ENCODE measurements at regions not wholly inside any gene's neighbourhood (a gene's known extent, or its start where the extent isn't known, plus 50 kb on each side); places are given as distances from the start of the nearest gene placed in this dataset.

GRCh38 chr3:43862992-43863805 lies 172.5 kb downstream of the ABHD5 start:
- H3K4me1 ChIP-seq = no peaks in the 10 kb centered on the region

GRCh38 chr3:43863966-43864933 lies 173.5 kb downstream of the ABHD5 start:
- Histone ChIP-seq H3K36me3 (no peaks in the 10 kb centered on the region), H3K4me1 (no peaks in the 10 kb centered on the region), H3K27ac (no peak overlapping the region), H3K9me3 (no peaks in the 10 kb centered on the region), H3K4me3 (no peak overlapping the region), H3K27me3 (ENCODE audit: low read depth) (peaks cover 2% of the 10 kb centered on the region)
- TF ChIP-seq, protein P1, sequence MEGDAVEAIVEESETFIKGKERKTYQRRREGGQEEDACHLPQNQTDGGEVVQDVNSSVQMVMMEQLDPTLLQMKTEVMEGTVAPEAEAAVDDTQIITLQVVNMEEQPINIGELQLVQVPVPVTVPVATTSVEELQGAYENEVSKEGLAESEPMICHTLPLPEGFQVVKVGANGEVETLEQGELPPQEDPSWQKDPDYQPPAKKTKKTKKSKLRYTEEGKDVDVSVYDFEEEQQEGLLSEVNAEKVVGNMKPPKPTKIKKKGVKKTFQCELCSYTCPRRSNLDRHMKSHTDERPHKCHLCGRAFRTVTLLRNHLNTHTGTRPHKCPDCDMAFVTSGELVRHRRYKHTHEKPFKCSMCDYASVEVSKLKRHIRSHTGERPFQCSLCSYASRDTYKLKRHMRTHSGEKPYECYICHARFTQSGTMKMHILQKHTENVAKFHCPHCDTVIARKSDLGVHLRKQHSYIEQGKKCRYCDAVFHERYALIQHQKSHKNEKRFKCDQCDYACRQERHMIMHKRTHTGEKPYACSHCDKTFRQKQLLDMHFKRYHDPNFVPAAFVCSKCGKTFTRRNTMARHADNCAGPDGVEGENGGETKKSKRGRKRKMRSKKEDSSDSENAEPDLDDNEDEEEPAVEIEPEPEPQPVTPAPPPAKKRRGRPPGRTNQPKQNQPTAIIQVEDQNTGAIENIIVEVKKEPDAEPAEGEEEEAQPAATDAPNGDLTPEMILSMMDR (IDR thresholded peaks at IDR 0.05) = no peak
- DNase-seq = no peak
- intact Hi-C loops (cut with DNase I) = no loop called here
- no peak for ATAC-seq

More at GRCh38 chr3:43862992-43863805, 172.5 kb downstream of the ABHD5 start:
- H3K4me3 ChIP-seq = no peak overlapping the region
- peaks cover 11% of the 10 kb centered on the region for H3K27me3 ChIP-seq (ENCODE audit: low read depth)
- no peaks in the 10 kb centered on the region for H3K9me3 ChIP-seq
- no peaks in the 10 kb centered on the region for H3K36me3 ChIP-seq
- ATAC-seq = no peak
- intact Hi-C loops (cut with DNase I) = no loop called here
- no peak for DNase-seq
- TF ChIP-seq, protein P1 (IDR thresholded peaks at IDR 0.05) = no peak
- no peak overlapping the region for H3K27ac ChIP-seq

GRCh38 chr3:43865351-43865750 lies 174.6 kb downstream of the ABHD5 start:
- no peaks in the 10 kb centered on the region for H3K36me3 ChIP-seq
- no peak for ATAC-seq
- intact Hi-C loops (cut with DNase I) = no loop called here
- TF ChIP-seq, protein P1 (IDR thresholded peaks at IDR 0.05) = no peak
- no peak overlapping the region for H3K27ac ChIP-seq
- no peaks in the 10 kb centered on the region for H3K27me3 ChIP-seq (ENCODE audit: low read depth)
- no peak for DNase-seq
- H3K4me1 ChIP-seq = peaks cover 8% of the 10 kb centered on the region
- H3K9me3 ChIP-seq = no peaks in the 10 kb centered on the region
- H3K4me3 ChIP-seq = no peak overlapping the region

DNA sequence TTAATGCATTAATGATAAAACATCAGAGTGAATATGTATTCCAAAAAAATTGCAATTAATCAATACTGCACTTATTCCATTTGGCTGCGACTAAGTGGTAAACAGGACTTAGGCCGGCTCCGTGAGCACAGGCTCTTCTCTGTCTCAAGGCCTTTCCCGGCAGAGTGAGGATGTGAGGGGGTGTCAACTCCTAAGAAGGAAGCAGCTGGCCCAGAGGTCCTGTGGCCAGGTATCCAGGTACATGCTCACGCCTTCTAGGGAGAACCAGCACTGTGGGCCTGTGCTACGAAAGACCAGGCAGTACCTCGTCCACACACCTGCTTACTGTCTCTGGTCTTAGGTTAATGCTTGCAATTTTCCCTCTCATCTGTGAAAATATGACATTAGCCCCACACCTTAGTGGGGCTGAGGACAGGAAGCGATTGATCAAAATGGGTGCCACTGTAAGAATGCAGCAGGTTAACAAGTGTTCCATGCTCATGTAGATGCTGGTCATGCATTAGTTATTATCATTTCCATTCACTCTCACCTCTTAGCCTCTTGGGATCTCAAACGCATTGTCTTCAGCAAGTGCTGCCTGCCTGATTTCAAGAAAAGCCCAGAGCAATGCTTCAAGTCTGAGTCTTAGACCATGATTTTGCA lies 175.3 kb downstream of the ABHD5 start:
- peaks cover 8% of the 10 kb centered on the region for H3K4me1 ChIP-seq
- ATAC-seq = no peak
- intact Hi-C loops (cut with DNase I) = no loop called here

More for the DNA sequence above, 175.3 kb downstream of the ABHD5 start:
- Histone ChIP-seq H3K36me3 (no peaks in the 10 kb centered on the region), H3K4me3 (no peak overlapping the region), H3K27me3 (ENCODE audit: low read depth) (no peaks in the 10 kb centered on the region), H3K27ac (no peak overlapping the region), H3K9me3 (no peaks in the 10 kb centered on the region)
- TF ChIP-seq, protein P1 (IDR thresholded peaks at IDR 0.05) = no peak
- no peak for DNase-seq

Measured in lower lobe of right lung (tissue), 2 donors.